Kidney epithelial cell (primary cell): ENCODE measurements at regions not wholly inside any gene's neighbourhood (a gene's known extent, or its start where the extent isn't known, plus 50 kb on each side); places are given as distances from the start of the nearest gene placed in this dataset.

Experiments used
- DNase-seq: peaks from one replicate; pipeline ENCODE4 v3.0.0-alpha.2; 2010; ENCODE audit warnings: low read depth
- H3K27me3 ChIP-seq: 2 replicates; pipeline ENCODE4 v1.6.0; 2011; ENCODE audit warnings: low read length; ENCODE audit not compliant: control insufficient read depth, insufficient read depth
- H3K36me3 ChIP-seq: 2 replicates; pipeline ENCODE4 v1.5.1; 2011; ENCODE audit warnings: low read length; ENCODE audit not compliant: control insufficient read depth, insufficient read depth
- H3K4me3 ChIP-seq: 2 replicates; pipeline ENCODE4 v1.5.1; 2011; ENCODE audit warnings: low read depth, mild to moderate bottlenecking, control low read depth, low read length
- TF ChIP-seq, protein P1 (sequence below): IDR thresholded peaks from 2 replicates; pipeline ENCODE4 v1.5.1; 2011; ENCODE audit warnings: mild to moderate bottlenecking, moderate library complexity, low read length, control low read depth, inconsistent platforms; ENCODE audit not compliant: insufficient read depth, poor library complexity, severe bottlenecking

DNA sequence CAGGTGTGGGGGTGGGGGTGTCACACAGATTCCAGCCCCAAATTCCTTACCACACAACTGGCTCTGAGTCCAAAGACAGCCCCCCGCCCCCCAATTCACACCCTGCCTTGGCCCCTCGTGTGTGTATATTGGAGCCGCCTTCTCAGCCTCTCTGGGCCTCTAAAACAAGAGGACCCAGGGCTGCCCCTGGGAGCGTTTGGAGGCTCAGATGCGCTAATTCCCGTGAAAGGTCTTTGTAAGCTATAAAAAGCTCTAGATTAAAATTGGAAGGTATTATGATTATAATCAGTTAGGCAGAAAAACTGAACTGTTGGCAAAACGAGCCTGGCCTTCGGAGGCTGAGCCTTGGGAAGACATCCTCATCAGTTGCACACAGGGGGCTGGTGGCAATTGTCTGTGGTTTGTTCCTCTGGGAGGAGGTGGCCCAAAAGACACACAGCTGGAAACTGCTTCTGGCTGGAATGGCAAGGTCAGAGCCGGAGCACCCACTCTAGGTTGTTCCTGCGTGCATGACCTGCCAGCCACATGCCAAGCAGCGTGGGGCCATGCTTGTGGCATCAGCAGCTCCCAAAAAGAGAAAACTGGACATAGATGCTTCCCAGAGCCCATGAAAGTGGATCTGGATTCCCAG lies 118.5 kb downstream of the PHETA1 start:
- H3K27me3 ChIP-seq = no peaks in the 10 kb centered on the region
- no peaks in the 10 kb centered on the region for H3K36me3 ChIP-seq
- TF ChIP-seq, protein P1, sequence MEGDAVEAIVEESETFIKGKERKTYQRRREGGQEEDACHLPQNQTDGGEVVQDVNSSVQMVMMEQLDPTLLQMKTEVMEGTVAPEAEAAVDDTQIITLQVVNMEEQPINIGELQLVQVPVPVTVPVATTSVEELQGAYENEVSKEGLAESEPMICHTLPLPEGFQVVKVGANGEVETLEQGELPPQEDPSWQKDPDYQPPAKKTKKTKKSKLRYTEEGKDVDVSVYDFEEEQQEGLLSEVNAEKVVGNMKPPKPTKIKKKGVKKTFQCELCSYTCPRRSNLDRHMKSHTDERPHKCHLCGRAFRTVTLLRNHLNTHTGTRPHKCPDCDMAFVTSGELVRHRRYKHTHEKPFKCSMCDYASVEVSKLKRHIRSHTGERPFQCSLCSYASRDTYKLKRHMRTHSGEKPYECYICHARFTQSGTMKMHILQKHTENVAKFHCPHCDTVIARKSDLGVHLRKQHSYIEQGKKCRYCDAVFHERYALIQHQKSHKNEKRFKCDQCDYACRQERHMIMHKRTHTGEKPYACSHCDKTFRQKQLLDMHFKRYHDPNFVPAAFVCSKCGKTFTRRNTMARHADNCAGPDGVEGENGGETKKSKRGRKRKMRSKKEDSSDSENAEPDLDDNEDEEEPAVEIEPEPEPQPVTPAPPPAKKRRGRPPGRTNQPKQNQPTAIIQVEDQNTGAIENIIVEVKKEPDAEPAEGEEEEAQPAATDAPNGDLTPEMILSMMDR = no peak
- no peak overlapping the region for H3K4me3 ChIP-seq
- DNase-seq = no peak

DNA sequence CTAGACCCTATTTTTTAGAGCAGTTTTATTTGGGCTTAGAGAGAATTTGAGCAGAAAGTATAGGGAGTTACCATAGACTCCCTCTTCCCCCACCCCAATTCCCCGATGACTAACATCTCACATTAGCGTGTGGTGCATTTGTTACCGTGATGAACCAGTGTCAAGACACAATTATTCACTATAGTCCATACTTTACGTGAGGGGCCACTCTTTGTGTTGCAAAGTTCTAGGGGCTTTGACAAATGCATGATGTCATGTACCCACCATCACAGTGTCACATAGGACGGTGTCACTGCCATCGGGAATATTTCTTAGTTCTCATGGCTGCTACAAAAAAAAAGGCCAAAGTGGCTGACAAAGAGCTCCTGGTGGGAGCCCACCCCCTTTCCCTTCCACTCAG lies 119.1 kb downstream of the PHETA1 start:
- H3K36me3 ChIP-seq = no peaks in the 10 kb centered on the region
- no peaks in the 10 kb centered on the region for H3K27me3 ChIP-seq
- TF ChIP-seq, protein P1 = no peak
- DNase-seq = no peak
- H3K4me3 ChIP-seq = no peak overlapping the region

DNA sequence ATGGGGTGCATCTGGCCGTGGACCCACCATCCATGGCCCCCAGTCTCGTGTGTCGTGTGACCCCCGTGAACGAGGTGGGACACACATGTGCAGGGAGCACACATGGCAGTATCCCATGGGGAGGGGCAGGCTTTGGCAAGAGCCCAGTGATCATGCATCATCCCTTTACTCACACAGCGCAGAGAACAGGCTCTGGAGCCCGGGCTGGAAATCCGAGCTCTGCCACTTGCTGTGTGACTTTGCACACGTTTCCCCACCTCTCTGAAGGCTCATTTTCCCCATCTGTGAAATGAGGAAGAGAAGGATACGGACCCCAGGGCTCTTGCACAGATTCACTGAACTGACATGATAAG lies 119.9 kb downstream of the PHETA1 start:
- no peak overlapping the region for H3K4me3 ChIP-seq
- DNase-seq = no peak
- H3K27me3 ChIP-seq = no peaks in the 10 kb centered on the region
- H3K36me3 ChIP-seq = no peaks in the 10 kb centered on the region
- TF ChIP-seq, protein P1 = no peak

DNA sequence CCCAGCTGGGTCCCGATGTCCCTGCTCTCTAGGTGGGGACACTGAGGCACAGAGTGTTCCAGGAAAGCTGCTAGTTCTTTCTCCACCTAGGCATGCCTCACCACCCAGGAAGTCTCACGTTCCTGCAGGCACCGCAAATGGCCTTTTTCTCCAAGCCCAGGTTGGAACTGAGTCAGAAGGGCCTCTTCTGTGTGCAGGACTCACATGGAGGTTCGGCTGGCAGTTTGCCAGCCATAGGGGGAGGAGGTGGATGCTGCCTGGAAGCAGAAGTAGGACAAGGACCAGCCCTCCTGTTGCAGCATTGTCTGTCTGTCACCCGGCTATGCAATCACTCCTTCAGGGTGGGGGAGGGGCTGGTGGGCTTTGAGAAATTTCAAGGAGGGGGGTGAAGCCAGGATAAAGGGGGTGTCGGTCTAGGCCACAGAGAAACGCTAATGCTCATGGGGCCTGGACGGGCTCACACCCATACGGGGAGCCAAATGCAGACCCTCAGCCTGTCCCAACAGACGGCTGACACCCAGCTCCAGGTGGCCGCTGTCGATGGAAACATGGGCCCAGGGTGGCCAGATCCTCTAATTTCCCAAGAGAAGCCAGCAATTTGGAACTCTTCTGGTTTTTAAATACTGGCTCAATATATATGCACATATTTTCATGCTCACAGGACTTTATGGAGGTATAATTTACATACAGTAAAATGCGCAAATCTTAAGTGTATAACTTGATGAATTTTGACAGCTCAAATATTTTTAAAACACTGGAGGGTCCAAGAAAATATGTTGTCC lies 120.5 kb downstream of the PHETA1 start:
- DNase-seq = no peak
- Histone ChIP-seq H3K27me3 (no peaks in the 10 kb centered on the region), H3K36me3 (no peaks in the 10 kb centered on the region), H3K4me3 (no peak overlapping the region)
- TF ChIP-seq, protein P1 = no peak

DNA sequence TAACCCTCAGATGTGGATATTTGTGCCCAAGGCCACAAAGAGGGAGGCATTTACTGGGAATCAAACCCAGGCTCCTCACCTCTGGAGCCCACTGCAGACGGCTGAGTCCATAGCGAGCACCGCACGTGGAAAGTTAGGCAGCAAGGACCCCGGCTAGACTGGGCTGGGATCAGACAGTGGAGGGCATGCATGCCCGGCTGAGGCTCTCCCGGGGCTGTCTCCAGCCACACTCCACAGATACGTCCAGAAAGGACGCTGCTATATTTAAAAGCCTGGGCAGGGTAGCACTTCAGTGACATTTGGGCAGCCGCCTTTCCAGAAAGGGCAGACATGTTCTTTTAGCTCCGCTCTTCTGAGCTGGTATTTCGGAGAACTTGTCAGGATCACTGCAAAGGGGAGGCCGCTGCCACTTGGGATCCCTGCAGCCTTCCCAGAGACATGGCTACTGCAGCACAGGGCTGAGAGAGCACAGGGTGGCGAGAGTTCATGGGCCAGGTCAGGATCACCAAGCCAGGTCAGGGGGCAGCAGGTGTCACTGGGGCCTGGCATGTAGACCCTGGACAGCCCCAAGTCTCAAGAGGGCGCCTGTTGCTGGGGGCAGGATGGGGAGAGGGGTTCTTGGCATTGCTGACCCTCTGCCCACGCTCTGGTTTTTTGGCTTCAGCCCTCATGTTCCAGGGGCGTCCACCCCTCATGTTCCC lies 121.7 kb downstream of the PHETA1 start:
- no peaks in the 10 kb centered on the region for H3K36me3 ChIP-seq
- no peak for DNase-seq
- TF ChIP-seq, protein P1 = no peak
- no peak overlapping the region for H3K4me3 ChIP-seq
- H3K27me3 ChIP-seq = no peaks in the 10 kb centered on the region
